Activated CD8-positive, alpha-beta memory T cell treated with anti-CD3 and anti-CD28 coated beads for 36 hours (primary cell): ENCODE measurements at regions not wholly inside any gene's neighbourhood (a gene's known extent, or its start where the extent isn't known, plus 50 kb on each side); places are given as distances from the start of the nearest gene placed in this dataset.
"Not testable (repeated sequence)": the region's sequence is repeated elsewhere in the genome, so short reads cannot be mapped to it uniquely, and the experiment has no call there.

ENCODE experiments used
- CTCF ChIA-PET: fragments of 350-600 bp; sonication (Branson Sonifier 250); formaldehyde crosslinking; loops from one replicate; lab custom pipeline; 2021; ENCODE audit warnings: antibody characterized with exemption; lab: Charles Lee
- POLR2A ChIA-PET: fragments of 350-600 bp; sonication (Branson Sonifier 250); formaldehyde crosslinking; loops from one replicate; lab custom pipeline; 2021; ENCODE audit warnings: antibody characterized with exemption; lab: Charles Lee

DNA sequence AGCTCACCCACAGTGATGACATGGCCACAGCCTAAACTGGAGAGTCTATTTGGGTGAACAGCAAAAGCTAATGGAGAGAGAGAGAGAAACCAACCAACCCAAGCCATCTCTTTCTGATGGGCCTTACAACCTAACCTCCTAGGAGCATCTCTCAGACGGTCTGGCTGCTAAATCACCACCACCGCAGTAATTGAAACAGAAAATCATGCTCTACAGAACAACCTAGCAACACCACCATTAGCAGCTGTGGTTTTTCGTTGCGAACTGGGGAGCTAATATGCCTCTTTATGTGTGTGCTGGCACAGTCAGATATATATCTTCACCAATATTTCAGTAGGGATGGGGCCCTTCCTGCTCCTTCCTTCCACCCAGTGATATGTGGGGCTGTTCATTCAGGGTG, 166.9 kb upstream of the PROK2 start:
- POLR2A ChIA-PET: no interaction called here
- CTCF ChIA-PET: no interaction called here

DNA sequence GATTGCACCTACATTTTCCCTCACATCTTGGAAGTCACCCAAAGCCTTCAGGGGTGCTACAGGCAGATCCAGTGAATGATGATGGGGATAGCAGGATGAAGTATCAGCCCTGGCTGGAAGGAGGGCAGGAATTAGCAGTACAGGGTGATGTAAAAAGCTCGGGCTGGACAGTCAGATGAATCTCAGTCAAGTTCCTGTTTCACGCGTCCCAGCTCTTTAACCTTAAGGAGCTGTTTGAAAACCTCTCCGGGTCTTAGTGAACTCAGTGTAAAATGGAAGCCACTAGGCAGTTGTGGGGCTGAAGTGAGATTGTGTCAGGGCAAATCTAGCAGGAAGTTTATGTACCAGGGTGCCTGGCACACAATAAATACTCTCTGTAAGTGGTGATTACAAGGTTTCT, 166.4 kb upstream of the PROK2 start:
- CTCF ChIA-PET: no interaction called here
- POLR2A ChIA-PET: no interaction called here

DNA sequence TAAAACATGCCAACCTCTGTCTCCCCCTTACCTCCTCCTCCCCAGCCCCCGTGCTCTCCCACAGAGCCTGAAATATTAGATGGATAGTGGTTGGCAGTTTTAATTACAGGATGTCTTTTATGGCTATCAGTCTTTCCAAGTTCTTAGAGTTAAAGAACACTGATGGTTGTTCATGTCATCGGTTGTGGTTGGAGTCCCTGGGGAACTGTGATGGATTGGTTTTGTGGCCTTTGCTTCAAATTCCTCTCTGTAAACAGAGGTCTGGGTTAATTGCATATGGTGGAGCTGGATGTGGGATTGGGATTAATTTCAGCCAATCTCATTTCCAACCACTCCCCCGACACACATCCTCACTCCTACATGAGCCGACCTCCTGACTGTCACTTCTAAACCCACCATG, 164.5 kb upstream of the PROK2 start:
- ChIA-PET POLR2A (no interaction called here), CTCF (no interaction called here)

DNA sequence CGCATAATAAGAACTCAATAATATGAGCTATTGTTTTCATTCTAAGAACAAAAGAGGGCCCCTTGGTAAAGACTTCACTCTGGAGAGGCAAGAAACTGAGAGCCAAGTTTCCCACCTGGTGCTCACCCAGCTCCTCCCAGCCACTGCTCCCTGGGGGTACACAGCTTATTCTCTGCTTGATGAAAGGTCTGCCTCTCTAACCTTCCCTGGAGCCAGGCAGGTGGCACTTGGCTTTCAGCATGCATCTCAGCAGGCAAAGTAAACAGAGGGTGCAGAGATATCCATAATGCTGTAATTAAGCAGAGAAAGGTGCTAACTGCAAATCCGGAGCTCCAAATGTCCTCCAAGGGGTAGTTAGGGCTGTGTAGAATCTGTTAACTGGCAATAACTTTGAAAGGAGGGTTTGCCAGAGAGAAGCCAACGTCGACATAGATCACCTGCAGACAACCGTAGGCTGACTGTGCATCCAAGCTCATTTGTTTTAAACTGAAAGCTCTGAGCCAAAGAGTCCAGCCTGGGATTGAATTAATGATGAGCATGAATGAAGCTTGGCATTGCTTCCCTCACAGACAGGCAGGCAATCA, 159.6 kb upstream of the PROK2 start:
- ChIA-PET CTCF (no interaction called here), POLR2A (no interaction called here)

DNA sequence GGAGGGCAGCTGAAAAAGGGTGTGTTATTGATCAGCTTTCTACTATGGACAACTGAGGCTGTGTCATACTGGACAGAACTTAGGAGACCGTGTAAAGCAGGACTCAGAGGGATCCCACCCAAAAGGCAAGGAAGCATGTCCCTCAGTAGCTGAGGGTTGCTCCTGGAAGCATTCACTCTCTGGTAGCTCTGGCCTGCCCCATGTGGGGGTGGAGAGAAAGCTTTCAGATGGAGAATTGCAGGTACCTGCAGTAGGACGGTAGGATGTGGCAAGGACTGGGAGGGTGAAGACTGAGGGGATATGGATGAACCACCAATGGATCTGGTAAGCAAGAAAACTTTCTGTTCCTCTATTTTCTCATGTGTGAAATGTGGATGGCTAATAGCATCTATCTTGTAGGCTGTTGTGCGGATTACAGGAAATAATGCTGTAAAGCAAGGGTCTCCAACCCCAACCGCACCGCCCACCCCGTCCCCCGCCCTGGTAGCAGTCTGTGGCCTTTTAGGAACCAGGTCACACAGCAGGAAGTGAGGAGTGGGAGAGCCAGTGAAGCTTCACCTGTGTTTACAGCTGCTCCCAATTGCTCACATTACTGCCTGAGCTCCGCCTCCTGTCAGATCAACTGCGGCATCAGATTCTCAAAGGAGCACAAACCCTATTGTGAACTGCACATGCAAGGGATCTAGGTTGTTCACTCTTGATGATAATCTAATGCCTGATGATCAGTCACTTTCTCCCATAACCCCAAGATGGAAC, 157.7 kb upstream of the PROK2 start:
- ChIA-PET CTCF (no interaction called here), POLR2A (no interaction called here)

GRCh38 chr3:71940486-71940885, 155.5 kb upstream of the PROK2 start:
- ChIA-PET CTCF (no interaction called here), POLR2A (no interaction called here)

GRCh38 chr3:71938081-71938480, 153.1 kb upstream of the PROK2 start:
- POLR2A ChIA-PET, CTCF ChIA-PET: not testable (repeated sequence)

GRCh38 chr3:71936681-71937080, 151.7 kb upstream of the PROK2 start:
- ChIA-PET POLR2A (no interaction called here), CTCF (no interaction called here)

DNA sequence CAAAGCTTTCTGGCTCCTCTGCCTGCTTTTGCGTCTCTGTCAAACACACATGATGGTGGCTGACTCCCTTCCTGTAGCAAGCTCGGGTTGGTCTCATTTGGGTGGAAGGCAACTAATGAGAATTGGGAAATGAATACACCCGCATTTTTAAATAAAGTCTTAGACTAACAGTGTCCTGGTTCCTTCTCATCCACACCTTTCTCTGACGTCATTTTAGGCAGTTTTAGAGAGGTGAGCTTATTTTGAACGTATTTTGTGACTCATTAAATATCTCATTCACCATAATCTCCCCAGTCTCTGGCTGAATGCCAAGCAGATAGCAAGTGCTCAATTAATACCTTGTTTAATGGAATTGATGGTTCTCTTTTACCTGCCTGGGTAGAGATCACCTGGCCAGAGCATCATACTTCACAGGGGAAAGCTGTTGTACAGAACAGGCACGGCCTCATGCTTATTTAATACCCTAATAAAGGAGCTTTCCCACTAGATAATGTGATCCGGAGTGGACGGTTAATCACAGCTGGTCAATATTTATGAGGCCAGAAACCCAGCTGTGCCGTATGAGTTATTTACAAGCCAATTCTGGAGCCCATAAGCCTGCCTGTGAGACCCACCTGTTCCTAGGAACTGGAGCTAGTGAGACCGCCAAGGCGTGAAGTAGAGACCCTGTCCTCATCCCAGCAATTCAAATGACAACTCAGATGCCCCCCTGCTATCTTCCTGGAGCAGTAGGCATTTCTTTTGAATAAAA, 149.7 kb upstream of the PROK2 start:
- ChIA-PET POLR2A (no interaction called here), CTCF (no interaction called here)

- ChIA-PET CTCF (no interaction called here), POLR2A (no interaction called here)
These were observed 147.0 kb upstream of the PROK2 start for GRCh38 chr3:71931922-71932321.

DNA sequence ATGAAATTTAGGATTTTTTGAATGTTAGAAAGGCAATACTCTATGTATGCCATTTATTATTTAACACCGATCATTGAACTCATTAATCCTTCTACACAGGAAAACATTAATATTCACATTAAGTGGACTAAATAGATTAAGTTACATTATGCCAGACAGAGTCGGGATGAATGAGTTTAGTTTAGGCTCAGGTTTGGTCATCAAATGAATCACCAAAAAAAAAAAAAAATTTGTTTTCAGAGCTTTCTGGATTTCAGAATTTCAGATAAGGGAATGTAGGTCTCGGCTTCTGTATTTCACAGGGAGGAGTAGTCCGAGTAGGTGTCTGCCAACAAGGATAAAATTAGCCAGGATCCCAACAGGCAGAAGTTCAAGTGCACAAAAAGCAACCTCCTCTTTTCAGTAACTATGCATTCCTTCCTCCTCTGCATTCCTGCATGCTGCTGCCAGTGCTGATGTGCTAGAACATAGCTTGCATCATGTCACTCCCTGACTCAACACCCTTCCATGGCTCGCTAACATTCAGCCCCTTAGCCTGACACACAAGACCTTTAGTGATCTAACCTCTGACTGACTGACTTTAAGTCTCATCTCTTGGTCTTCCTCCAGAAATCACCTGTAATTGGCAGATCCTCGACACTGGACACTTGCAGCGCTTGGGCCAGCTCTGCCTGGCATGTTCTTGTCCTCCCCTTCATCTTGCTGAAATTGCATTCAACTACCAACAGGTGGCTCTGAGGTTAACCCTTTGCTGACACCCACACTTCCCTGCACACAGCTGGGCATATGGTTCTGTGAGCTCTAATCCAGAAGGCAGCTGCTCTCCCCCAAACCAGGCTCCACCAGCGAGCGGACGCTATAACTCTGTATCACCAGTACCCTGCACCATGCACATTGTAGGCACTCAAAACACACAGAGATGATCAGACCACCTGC, 145.4 kb upstream of the PROK2 start:
- POLR2A ChIA-PET: no interaction called here
- CTCF ChIA-PET: interaction anchor here (0.6 to 1.1 kb wide), 3 partner anchors 23 to 924 kb away, joined by 3 read pairs; no protein-coding TSS in a partner anchor

- ChIA-PET CTCF (no interaction called here), POLR2A (no interaction called here)
These were observed 143.3 kb upstream of the PROK2 start for GRCh38 chr3:71928212-71928611.

DNA sequence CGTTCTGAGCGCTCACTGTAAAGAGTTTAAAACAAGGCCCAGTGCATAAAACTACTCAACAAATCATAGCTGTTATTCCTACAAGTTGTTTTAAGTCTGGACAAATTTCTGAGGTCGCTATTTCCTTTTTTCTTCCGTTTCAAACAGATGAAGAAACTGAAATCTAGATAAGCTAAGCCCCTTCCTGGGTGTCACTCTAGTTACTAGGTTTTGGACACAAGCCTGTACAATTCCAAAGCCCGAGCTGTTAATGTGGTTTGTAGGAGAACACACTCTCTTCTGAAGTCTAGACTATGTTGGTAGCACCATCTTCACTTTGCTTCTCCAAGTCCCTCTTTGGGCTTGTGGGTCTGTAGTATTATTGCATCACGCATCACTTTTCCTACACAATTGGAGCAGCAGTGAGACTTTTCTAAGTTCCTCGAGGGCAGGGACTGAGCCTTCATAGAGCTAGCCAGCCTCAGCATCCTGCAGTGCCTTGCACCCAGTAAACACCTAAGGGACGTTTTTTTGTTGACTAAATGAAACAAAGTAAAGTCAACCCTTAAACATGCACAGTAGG, 142.6 kb upstream of the PROK2 start:
- CTCF ChIA-PET: interaction anchor here (1.0 kb wide), 1 partner anchor 17 kb away, joined by 3 read pairs; no protein-coding TSS in a partner anchor
- POLR2A ChIA-PET: no interaction called here

DNA sequence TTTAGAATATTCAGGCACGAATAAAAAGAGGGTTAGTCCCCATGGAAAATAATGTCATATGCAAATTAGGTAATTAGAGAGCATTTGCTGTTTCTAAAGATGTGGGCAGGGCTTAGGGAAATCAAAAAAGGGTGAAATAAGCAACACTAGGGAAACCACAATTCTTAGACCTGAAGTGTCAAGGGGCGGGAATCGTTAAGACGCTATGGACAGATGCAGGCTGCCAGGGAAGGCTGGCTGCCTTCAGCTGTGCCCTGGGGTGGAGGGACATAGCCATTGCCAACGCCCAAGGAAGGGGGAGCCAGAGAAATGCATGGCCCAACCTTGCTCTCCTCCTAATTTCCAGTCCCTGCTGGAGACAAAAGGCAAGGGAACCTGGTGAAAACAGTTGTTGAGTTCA, 141.7 kb upstream of the PROK2 start:
- ChIA-PET CTCF (no interaction called here), POLR2A (no interaction called here)

- ChIA-PET POLR2A (no interaction called here), CTCF (no interaction called here)
These were observed 141.3 kb upstream of the PROK2 start for GRCh38 chr3:71926262-71926600.

DNA sequence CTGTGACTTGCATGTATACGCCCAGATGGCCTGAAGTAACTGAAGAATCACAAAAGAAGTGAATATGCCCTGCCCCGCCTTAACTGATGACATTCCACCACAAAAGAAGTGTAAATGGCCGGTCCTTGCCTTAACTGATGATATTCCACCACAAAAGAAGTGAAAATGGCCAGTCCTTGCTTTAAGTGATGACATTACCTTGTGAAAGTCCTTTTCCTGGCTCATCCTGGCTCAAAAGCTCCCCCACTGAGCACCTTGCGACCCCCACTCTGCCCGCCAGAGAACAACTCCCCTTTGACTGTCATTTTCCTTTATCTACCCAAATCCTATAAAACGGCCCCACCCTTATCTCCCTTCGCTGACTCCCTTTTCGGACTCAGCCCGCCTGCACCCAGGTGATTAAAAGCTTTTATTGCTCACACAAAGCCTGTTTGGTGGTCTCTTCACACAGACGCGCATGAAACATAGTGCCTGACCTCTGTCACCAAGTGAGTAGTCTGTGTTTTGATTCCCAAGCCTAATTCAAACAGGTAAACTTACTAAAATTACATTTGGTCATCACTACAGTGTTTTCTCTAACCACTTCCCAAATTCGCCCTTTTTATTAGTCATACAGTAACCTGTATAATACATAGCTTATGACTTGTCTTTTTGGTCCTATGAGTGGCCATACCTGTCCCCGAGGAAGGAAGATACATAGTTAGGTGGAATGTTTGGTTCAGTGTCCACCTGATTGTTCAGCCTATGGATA, 140.7 kb upstream of the PROK2 start:
- POLR2A ChIA-PET, CTCF ChIA-PET: not testable (repeated sequence)

GRCh38 chr3:71924721-71925120, 139.8 kb upstream of the PROK2 start:
- CTCF ChIA-PET: no interaction called here
- POLR2A ChIA-PET: no interaction called here

DNA sequence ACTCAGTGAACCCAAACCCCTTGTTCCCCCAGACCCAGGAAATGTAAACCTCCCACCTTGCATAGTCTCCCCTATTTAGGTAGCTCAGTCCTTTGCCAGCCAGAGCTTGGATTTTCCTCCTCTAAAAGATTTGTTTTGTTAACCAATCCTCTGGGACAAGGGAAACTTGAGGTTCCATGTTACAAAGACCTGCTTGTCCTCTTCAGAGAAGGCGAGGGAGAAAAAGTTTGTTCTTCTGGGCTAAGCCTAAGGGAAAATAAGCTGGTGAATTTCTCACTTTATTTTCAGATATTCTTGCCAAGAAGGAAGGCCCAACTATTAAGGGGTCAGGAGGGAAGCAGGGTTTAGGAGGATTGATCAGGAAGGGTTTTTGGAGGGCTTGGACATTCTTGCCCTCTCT, 136.1 kb upstream of the PROK2 start:
- CTCF ChIA-PET: no interaction called here
- POLR2A ChIA-PET: no interaction called here

GRCh38 chr3:71919572-71919971, 134.6 kb upstream of the PROK2 start:
- POLR2A ChIA-PET: no interaction called here
- CTCF ChIA-PET: no interaction called here
